CD4-positive, alpha-beta T cell treated with Interferon gamma for 1 hour (primary cell): ENCODE measurements at regions not wholly inside any gene's neighbourhood (a gene's known extent, or its start where the extent isn't known, plus 50 kb on each side); places are given as distances from the start of the nearest gene placed in this dataset.

ENCODE experiments used
- DNase-seq: peaks from one replicate; pipeline ENCODE4 v3.0.0-alpha.2; 2020

DNA sequence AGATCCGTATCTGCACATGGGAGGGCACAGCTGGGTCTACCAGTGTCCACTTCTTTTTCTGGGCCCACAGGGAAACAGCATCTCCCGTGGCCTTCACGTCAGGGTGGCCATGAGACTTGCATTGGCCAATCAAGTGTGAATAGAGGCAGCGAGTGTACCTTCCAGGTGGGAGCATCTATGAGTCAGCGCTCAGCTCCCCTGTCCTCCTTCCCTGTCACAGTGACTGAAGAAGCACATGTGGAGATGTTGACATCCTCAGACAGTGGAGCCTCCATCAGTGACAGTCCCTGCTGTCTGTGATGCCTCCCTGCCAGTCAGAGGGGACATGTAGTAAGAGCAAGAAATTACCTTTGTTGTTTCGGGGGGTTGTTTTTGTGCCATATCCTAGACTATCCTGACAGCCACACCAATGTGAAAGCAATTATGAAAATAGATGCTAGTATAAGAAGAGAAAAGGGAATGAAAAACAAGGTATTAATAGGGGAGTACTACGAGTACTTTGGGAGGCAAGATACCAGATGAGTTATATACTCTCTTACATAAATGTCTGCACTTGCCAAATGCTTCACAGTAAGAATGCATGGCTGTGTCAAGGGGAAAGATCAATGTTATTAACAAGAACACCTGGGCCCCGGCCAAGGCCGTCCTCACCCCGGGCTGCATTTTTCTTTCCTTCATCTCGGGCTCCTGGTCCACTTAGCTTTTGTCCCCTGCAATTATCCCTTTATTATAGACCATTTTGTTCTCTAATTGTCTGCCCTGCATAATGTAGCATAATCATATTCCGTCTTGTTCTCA, 86.0 kb downstream of the MATN1 start:
- DNase-seq, result no peak

DNA sequence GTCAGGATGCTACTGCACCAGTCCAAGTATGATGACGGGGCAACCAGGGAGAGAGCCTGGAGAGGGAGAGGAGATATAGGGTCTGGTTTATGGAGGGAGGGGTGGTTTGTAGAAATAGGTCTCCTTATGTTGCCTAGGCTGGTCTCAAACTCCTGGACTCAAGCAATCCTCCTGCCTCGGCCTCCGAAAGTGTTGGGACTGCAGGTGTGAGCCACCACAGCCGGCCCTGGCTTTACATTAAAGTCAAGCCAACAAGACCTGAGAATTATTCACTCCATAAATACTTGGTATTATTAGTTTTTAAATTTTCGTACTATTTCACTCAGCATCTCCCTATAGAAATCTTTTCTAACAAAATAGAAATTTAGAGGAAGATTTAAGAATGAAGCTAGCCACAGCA, 86.8 kb downstream of the MATN1 start:
- DNase-seq, result no peak

DNA sequence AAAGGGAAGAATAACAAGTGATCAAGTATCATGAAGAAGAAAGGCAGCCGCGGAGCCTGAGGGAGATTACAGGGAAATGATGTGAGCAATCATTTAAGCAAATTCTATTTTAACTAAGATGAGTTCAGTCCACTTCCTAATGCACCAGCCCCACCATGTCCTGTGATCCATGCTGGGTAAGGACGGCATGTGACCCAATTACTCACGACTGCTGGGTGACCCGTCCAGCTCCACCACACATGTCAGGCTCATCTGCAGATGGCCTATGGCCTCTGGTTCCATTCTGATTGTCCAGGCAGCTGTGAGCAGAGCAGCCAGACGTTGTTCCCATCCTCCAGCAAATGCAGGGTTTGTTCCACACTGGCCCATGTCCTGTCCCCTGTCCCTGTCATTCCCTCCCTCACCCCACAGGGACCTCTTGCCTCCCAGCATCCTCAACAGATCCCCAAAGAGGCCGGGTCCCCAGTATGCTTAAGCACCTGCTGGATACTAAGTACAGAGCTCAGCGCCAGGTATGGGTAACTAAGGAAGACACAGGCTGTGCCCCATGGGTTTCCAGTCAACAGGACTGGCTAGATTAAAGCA, 87.9 kb downstream of the MATN1 start:
- DNase-seq, result no peak

DNA sequence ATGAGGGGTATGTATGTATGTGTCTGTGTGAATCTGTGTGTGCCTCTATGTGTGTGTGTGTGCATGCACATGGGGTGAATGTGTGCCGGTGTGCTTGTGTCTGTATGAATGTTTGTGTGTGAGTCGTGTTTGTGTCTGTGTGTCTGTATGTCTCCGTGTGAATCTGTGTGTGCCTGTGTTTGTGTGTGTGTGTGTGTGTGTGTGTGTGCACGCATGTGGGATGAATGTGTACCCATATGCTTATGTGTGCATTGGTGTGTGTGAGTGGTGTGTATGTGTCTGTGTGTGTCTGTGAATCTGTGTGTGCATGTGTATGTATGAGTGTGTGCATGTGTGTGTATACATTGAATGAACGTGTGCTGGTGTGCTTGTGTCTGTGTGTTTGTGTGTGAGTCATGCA, 88.9 kb downstream of the MATN1 start:
- DNase-seq, result no peak

DNA sequence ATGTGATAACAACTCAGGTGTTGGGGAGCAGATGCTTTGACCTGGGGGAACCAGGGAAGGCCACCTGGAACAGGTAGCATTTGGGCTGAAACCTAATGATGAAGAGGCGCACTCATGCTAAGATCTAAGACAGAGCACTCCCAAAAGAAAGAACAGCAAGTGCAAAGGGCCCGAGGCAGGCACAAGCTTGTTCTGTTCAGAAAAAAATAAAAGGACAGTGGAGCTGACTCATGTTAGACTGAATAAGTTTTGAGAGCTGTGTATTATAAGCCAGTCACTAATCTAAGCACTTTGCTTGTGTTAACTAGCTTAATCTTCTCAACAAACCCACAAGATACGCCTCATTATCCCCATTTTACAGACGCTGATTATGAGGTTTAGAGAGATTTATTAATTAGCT, 90.1 kb downstream of the MATN1 start:
- no peak for DNase-seq

DNA sequence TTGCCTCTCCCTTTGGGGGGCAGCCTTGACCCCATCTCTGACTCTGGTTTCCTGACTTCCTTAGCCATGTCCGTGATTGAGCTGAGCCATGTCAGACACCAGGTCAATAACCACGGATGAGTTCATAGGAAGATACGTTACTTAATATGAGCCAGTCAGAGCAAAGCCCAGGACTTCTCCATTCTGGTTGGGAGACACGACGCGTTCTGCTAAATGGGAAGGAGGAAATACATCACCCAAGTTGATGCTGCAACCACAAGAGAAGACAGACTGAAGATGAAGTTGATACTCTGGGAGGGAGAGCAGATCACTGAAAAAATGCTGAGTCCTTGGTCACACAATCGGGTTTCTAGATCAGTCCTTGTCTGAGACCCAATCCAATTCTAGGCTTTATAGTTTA, 90.9 kb downstream of the MATN1 start:
- DNase-seq, result no peak

DNA sequence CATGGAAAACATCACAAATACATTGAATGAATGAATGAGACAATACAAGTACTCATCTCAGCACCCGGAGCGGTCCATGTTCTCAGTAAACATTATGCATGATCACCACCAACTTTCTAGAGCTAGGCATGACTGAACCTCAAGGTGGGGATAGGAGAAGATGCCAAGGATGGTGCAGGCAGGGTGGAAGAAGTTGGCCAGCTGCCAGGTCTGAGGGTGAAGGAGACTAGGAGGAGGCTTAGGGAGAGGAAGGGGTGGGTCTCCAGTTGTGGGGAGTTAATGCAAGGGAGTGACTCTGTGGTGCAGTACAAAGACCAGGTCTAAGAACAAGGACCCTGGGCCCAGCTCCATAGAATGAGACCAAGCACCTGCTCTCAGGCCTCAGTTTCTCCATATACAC, 91.7 kb downstream of the MATN1 start:
- no peak for DNase-seq

DNA sequence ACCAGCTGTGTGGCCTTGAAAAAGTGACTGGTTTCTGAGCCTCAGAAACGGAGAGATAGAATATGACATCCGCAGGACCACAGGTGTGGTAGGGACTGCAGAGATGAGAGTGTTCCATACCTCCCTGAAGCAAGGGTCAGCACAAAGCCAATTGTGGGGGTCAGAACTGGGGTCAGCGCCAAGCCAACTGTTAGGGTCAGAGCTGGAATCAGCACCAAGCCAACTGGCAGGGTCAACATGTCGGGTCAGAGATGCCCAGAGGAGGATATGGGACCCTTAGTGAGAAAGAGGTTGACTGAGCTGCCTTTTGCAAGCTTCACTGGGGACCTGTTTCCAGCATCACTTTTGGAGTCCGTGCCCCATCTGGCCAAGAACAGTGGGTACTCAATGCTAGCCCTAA, 93.9 kb downstream of the MATN1 start:
- DNase-seq, result no peak

DNA sequence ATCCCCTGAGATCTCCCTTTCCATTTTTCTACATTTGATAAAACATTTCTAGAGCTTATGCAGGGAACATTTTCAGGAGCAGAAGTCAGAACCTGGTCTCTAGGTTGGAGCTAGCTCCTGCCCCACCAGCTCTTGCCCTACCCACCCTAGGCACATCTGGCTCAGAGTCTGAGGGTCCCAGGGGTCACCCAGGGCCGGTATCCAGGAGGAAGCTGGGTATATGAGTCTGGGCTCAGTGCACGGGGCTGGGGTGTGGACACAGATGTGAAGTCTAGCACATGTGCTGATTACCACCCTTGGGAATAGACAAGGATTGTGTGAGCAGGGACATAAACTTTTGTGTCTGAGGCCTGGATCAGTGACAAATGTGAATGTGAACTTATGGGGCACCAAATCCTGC, 95.4 kb downstream of the MATN1 start:
- no peak for DNase-seq

DNA sequence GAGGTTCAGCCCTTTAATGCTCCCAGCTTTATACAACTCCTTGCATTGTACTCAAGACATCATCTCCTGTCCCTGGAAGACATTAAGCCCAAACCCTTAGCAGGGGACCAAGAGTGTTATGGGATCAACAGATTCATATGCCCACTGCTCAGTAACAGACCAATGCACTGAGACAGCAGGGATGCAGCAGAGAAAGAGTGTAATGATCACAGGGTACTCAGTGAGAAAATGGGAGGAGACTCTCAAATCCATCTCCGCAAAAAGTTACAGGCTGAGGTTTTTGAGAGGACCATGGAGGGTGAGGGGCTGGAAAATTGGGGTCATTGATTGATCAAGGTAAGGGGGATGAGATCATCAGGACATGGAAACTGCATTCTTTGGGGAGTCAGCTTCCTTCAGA, 96.2 kb downstream of the MATN1 start:
- no peak for DNase-seq

DNA sequence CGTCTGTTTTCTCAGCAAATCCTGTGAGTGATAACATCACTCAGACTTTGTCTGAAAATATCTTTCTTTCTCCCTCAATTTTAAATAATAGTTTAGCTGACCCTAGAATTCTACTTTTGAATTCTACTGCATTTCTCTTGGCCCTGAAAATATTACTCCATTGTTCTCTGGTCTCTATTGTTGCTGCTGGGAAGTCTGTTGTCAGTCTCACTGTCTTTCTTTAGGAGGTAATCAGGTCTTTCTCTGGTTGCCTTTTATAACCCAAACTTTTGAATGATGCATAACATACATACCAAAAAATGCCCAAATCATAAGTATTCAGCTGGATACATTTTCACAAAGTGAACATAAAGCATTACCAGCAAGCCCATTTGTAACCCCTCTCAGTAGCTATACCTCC, 100.0 kb downstream of the MATN1 start:
- DNase-seq, result no peak

DNA sequence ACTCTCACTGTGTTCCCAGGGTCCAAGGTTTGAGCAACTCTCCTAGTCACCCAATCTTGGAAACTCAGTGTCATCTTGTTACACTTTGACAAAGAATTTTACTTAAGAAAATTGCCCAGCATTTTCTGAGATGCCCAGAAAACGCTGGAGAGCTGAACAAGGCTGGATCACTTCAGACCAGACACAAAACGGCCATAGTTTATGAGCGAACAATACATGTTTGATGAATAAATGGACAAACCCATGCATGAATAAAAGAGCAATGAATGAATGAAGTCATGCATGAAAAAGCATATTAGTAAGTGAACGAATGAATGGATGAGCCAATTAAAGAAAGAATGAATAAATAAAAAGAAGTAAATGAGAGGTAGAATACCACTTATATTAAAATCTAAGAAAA, 103.8 kb downstream of the MATN1 start:
- no peak for DNase-seq

DNA sequence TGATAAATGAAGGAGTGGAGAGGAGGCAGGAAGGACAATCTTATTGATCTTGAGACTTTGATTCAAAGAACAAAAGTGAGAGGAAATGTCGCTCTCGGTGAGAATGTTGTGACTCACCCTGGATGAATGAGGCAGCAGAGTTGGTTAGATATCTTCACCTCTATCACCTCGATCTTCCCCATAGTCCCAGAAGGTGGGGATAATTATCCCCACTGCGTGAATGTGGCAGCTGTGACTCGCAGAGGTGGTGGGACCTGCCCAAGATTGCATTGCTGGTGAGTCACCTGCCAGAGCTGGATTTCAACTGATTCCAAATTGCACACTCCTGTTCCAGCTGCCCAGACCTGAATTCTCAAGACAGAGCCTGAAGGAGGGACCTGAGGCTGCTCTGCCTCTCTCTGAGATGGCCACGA, 105.0 kb downstream of the MATN1 start:
- DNase-seq, result no peak

DNA sequence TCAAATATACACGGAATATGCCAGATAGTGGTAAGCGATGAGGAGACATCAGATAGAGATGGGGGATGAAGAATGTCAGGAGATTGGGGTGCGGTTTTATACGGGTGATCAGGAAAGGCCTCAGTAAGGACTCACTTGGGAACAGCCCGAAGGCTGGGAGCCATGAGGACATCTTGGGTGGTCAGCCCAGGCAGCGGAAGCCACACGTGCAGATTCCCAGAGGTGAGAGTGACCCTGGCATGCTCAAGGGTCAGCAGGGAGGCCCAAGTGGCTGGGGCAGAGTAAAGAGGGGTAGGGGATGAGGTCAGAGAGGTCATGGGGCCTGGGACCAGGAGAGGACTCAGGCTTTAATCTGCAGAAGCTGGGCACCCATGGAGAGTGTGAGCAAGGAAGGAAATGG, 106.6 kb downstream of the MATN1 start:
- no peak for DNase-seq

DNA sequence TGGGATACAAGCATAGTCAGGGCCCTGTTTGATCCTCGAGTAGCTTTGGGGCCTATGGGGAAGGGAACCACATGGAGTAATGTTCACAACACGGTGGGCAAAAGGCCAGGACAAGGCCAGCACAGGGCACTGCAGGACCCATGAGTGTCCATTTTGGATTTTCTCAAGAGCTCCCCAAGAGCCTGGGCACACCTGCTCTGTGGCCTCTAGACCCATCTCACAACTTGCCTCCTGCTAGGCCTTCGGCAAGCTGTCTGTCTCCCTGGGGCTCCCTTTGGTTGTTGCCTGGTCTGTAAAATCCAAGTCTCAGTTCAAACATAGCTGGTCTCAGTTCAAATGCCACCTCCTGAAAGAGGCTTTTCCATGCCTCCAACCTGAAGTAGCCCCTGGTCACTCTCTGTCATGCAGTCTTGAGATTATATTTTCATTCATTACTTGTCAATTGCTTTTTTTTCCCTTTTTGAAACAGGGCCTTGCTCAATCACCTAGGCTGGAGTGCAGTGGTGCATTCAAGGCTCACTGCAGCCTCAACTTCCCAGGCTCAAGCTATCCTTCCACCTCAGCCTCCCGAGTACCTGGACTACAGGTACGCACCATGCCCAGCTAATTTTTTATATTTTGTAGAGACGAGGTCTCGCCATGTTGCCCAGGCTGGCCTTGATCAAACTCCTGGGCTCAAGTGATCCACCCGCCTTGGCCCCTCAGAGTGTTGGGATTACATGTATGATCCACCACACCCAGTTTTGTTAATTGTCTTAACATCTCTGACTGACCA, 107.4 kb downstream of the MATN1 start:
- no peak for DNase-seq

DNA sequence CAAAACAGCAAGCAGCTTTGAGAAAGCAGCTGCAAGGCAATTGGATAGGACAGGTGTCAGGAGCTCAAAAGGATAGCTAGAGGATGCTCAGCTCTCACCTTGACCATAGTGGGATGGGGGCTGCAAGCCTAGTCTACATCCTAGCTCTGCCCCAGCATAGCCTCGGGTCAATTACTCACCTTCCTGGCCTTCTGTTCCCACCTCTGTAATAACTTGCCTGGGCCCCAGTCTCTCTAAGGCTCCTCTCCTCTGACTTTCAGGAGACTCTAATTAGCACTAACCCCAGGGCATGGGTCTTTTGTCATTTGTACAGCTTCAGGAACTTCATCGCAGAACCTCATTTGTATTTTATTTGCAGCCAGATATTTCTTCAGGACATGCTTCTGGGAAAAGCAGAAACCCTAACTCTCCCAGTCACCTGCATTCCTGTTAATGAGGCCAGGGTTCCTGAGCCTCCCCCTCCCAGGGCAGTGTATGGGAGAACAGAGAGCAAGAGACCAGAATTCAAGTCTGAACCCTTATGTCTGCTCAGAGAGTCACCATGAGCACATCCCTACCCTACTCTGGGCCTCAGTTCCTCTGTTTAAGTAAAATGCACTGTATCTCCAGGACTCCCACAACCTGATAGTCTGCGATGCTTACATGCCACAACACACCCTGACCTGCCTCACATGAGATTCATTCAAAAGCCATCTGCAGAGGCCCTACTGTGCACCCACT, 108.1 kb downstream of the MATN1 start:
- no peak for DNase-seq

DNA sequence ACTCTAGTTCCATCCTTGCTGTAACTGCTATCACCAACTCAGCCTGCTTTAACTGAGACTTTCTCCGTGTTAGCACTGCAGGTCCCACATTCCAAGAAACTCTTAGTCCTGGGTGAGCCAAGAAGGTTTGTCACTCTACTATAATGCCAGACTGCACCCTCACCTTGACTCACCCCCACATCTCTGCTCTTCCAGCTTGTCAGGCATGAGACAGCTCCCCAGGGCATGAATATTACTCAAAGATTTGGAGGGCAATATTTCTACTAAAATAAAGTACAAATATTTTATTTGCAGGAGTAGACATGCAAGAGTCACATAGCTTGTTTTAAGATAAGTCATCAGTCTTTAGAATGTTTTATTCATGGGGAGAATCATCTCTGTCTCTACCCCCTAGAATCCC, 110.2 kb downstream of the MATN1 start:
- DNase-seq, result no peak

DNA sequence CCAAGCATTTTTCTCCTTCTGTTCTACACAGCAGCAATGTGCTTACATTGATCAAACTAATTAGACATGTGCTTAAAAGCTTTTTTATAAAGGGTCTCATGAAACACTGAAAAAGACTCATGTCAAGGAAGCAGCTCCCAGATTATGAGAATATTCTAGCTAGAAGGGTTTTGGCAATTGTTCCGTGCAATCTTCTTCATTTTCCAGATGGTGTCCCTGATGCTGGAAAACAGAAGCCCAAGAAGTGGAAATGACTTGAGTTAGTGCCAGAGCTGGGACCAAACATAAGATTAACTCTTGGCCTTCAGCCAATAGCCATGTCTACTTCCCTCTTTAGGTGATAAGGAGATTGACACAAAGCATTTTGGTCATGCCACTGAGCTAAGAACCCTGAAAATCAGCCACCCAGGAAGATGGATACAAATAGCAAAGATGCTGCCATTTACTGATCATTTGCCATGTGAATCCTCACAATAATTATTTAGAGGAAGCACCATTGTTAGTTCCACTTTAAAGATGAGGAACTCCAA, 110.8 kb downstream of the MATN1 start:
- no peak for DNase-seq

DNA sequence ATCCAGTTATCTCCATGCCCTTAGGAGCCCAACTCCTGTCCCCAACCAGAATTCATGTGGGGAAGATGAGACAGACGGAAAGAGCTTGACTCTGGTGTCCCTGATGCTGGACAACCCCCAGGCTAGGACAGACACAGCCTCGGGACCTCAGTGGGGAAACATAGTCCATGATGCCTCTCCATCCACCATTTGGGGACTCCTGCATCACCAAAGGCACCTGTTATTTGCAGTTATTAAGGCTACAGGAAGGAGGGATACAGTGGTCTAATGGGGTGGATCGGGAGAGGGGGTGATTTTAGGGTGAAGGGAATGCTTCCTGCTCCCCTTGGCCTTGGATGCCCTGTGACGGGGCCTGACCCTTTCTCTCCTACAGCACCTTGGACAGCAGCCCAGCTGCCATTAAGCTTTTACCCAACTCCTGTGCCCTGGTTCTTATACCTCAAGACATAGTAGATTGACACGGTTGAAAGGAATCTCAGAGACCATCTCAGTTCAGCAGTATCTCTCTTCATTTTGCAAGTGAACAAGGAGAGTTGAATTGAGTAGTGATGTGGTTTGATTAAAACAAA, 111.6 kb downstream of the MATN1 start:
- no peak for DNase-seq

DNA sequence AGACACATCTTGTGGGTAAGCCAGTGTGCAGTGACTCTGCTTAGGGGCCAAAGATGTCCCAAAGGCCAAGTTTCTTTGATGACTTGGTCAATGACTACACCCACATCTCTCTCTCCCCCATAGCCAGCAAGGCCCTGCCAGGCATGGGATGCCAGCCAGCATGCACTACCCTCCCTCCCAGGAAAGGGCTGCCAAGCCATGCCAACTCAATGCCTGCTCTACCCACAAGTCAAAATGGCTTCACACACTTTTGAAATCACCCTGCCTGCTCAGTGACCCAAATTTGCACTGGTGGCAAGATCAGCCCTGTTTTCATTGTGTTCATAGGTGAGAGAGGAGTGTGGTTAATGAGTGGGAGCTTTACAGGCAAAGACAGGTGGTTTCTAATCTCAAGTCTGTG, 112.5 kb downstream of the MATN1 start:
- DNase-seq, result no peak

DNA sequence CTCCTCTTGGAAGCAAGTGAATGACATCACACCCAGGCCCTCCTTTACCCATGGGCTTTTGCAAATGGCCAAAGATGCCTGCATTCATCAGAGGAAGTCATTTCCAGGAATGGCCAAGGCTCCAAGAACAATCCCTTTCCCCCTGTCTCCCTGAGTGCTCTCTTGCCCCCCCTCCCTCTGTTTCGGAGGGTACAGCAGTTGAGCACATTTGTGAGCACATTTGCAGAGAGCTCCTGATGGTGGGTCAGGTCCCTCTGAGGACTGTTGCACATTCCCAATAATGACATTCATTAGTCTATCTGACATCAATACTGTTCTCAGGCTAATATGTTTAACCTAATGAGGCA, 113.4 kb downstream of the MATN1 start:
- no peak for DNase-seq

DNA sequence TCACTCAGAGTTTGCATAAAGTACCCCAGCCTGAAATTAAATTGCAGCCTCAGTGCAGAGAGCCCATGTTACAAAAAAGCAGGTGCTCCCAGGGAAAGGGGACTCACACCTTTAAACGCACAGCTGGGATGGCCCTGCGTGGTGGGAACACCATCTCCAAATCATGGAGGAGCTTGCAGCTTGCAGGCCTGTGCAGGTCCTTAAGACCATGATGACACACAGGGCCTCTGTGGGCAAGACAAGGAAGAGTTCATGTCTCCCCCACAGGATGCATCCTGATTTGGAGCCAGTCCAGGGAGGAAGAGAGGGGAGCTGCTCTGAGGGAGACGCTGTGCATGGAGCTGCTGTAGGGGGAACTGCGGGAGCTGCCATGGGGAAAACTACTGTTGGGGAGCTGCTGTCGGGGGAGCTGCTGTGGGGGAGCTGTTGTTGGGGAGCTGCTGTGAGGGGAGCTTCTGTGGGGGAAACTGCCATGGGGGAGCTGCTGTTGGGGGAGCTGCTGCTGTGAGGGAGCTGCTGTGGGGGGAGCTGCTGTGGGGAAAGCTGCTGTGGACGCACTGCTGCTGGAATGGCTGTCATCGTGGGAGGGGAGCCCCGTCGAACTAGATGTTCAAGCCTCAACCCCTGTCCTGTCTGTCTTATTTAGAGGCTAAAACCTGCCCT, 113.9 kb downstream of the MATN1 start:
- no peak for DNase-seq

DNA sequence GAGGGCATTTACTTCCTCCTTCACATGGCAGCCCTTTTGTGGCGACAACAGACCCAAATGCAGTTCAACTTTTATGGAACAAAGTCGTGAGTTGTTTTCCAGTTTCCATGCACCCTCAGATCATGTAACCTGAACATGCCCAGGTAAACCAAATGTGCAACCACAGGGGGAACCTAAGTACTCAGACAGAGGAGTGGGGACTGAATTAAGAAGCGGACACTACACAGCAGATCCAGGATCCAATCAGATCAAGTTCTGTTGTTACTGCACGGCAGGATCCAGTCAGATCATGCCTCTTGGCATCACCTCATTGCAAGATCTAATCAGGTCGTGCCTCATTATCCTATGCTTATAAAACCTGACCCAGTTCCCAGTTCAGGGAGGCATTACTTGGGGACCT, 115.7 kb downstream of the MATN1 start:
- DNase-seq, result no peak
